Cardiac muscle cell (in vitro differentiated cells and primary cell): ENCODE measurements at regions not wholly inside any gene's neighbourhood (a gene's known extent, or its start where the extent isn't known, plus 50 kb on each side); places are given as distances from the start of the nearest gene placed in this dataset.

ENCODE experiments used
- DNase-seq, 2 donors: peaks; one replicate each; pipeline versions ENCODE4 v3.0.0 to v3.0.0-alpha.2; 2010 to 2017; ENCODE audit warnings: low read depth in 1 of 2, low spot score in 1 of 2
- H3K27ac ChIP-seq: fragments of 200-600 bp; sonication (generic); 2 replicates; pipeline ENCODE4 v1.5.1; 2016
- H3K27me3 ChIP-seq: fragments of 200-600 bp; sonication (generic); 2 replicates; pipeline ENCODE4 v1.6.0; 2016; ENCODE audit warnings: control low read depth
- H3K36me3 ChIP-seq: fragments of 200-600 bp; sonication (generic); 2 replicates; pipeline ENCODE4 v1.5.1; 2016; ENCODE audit warnings: control low read depth
- H3K4me1 ChIP-seq: fragments of 200-600 bp; sonication (generic); 2 replicates; pipeline ENCODE4 v1.8.1; 2017; ENCODE audit warnings: low read depth, mild to moderate bottlenecking, mixed run types
- H3K4me3 ChIP-seq: fragments of 200-600 bp; sonication (generic); 2 replicates; pipeline ENCODE4 v1.5.1; 2016; ENCODE audit warnings: mild to moderate bottlenecking
- H3K9me3 ChIP-seq: fragments of 200-600 bp; sonication (generic); 2 replicates; pipeline ENCODE4 v1.5.1; 2017; ENCODE audit warnings: low read depth, mild to moderate bottlenecking, control low read depth
- CTCF ChIP-seq: IDR thresholded peaks from 2 replicates; pipeline ENCODE4 v1.5.1; 2012; ENCODE audit warnings: low read depth, mild to moderate bottlenecking, low read length

GRCh38 chr16:66267292-66268014 is 99.0 kb upstream of the CDH5 start:
- Histone ChIP-seq H3K36me3 (no peaks in the 10 kb centered on the region), H3K27me3 (peaks cover 8% of the 10 kb centered on the region), H3K9me3 (no peaks in the 10 kb centered on the region), H3K27ac (no peak overlapping the region), H3K4me3 (no peak overlapping the region), H3K4me1 (no peaks in the 10 kb centered on the region)
- DNase-seq, result no peak
- no peak for TF ChIP-seq CTCF

GRCh38 chr16:66266436-66267291 is 99.8 kb upstream of the CDH5 start:
- H3K27me3 ChIP-seq, result peaks cover 8% of the 10 kb centered on the region
- H3K4me1 ChIP-seq, result no peaks in the 10 kb centered on the region
- DNase-seq, result peak in 1 of 2 donors; percentile 95
- no peaks in the 10 kb centered on the region for H3K9me3 ChIP-seq
- H3K4me3 ChIP-seq, result no peak overlapping the region
- peak; percentile 11 for TF ChIP-seq CTCF
- no peaks in the 10 kb centered on the region for H3K36me3 ChIP-seq
- H3K27ac ChIP-seq, result no peak overlapping the region

DNA sequence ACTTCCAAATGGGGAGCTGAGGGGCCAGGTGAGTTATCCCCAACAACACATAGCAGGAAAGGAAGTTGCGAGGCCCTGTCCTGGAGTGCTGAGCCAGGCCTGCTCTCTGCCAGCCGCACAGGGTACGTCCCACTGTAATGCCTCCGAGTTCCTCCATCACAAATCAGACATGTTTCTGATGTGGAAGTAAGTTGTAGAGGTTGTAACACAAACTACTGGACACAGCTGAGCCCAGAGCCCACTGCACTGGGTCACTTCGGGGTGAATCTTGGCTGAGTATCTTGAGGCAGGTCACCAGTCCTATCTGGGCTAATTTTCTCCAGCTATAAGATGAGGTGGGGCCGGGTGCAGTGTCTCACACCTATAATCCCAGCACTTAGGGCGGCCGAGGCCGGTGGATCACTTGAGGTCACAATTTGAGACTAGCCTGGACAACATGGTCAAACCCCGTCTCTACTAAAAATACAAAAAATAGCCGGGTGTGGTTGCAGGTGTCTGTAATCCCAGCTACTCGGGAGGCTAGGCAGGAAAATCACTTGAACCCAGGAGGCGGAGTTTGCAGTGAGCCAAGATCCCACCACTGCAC is 100.8 kb upstream of the CDH5 start:
- no peak for TF ChIP-seq CTCF
- H3K36me3 ChIP-seq, result no peaks in the 10 kb centered on the region
- H3K9me3 ChIP-seq, result no peaks in the 10 kb centered on the region
- no peaks in the 10 kb centered on the region for H3K27me3 ChIP-seq
- H3K4me3 ChIP-seq, result no peak overlapping the region
- no peak for DNase-seq
- H3K27ac ChIP-seq, result no peak overlapping the region
- no peaks in the 10 kb centered on the region for H3K4me1 ChIP-seq

DNA sequence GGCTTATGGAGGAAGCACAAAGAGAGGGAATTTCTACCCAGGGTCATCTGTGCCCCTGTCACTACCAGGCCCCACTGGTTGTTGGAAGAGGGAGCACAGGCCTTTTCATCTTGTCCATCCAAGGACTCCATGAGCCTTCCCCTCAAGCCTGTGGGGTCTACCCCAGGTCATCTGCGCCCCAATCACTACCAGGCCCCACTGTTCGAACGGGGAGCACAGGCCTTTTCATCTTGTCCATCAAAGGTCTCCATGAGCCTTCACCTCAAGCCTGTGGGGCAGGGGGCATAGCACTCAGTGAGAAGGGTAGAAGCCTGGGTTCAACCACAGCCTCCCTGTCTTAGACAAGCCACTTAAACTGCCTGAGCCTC is 101.5 kb upstream of the CDH5 start:
- Histone ChIP-seq H3K4me1 (no peaks in the 10 kb centered on the region), H3K27ac (no peak overlapping the region), H3K4me3 (no peak overlapping the region), H3K27me3 (no peaks in the 10 kb centered on the region), H3K36me3 (no peaks in the 10 kb centered on the region), H3K9me3 (no peaks in the 10 kb centered on the region)
- DNase-seq, result no peak
- no peak for TF ChIP-seq CTCF

DNA sequence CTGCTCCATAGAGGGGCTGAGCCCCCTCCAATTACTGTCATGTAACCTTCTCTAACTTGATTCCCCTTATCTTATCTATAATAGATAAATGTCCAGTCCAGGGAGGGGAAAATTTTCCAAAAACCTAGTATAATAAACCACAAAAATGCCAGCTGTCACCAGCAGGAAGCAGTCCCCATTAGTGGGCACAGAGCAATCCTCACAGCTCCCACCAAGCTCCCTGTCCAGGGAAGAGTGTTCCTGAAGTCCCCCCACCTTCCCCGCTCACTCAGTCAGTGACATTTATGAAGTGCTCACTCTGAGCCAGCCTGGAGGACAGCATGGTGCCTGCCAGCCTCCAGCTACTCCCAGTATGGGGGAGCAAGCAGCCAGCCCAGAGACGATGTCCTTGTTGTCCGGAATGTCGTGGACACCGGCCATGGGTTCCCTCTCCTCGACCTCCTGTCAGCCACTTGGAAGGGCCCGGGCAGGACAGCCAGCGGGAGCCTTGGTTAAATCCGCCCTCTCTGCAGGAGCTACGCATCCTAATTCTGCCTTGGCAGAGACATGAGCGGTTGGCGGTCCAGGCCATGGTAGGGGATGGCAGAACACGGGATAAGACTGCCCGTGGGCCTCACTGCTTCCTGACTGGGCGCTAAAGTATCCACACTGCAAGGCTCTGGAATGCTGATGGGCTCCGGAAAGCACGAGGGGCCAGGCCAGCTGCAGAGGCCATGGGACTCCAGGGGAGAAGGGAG is 102.0 kb upstream of the CDH5 start:
- Histone ChIP-seq H3K27me3 (no peaks in the 10 kb centered on the region), H3K4me3 (no peak overlapping the region), H3K27ac (no peak overlapping the region), H3K9me3 (no peaks in the 10 kb centered on the region), H3K4me1 (no peaks in the 10 kb centered on the region), H3K36me3 (no peaks in the 10 kb centered on the region)
- no peak for DNase-seq
- no peak for TF ChIP-seq CTCF
